ENCODE measurements at regions not wholly inside any gene's neighbourhood (a gene's known extent, or its start where the extent isn't known, plus 50 kb on each side); places are given as distances from the start of the nearest gene placed in this dataset.

DNA sequence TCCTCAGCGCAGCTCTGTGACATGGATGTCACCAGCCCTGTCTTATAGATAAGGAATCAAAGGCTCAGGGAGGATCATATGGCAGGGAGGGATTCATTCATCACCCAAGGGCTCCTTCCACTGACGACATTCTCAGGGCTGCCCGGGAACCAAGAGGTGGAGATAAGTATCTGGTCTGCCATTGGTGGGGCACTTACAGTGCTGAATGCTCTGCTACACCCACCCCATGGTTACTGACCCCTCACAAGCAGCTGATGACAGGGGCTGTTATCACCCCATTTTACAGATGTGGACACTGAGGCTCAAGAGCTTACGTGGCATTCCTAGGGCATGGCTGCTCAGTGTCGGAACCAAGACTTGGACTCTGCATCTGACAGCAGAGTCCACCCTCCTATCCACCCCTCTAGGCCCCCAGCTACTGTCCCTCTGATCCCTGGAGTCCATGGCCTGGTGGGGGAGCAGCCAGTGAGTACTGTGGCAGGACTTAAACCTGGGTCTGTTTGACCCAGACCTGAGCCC lies 155.1 kb downstream of the PTPRU start:
- Histone ChIP-seq H3K4me2 (no peak overlapping the region), H3K4me1 (ENCODE audit: low read depth, poor library complexity, severe bottlenecking) (no peaks in the 10 kb centered on the region), H2AFZ (ENCODE audit: low read depth) (no peak overlapping the region), H3K4me3 (IDR thresholded peaks at IDR 0.05; ENCODE audit: insufficient read depth, low read depth, low read length) (no peak overlapping the region), H3K27me3 (ENCODE audit: insufficient read depth, low read depth) (peaks cover 17% of the 10 kb centered on the region; the same call in 1 of the 2 replicates), H3K27ac (no peak overlapping the region), H3K79me2 (ENCODE audit: insufficient read depth, low read depth) (no peaks in the 10 kb centered on the region), H4K20me1 (ENCODE audit: insufficient read depth) (no peaks in the 10 kb centered on the region), H3K9ac (no peak overlapping the region), H3K36me3 (ENCODE audit: insufficient read depth) (no peaks in the 10 kb centered on the region)
- TF ChIP-seq, protein P1, sequence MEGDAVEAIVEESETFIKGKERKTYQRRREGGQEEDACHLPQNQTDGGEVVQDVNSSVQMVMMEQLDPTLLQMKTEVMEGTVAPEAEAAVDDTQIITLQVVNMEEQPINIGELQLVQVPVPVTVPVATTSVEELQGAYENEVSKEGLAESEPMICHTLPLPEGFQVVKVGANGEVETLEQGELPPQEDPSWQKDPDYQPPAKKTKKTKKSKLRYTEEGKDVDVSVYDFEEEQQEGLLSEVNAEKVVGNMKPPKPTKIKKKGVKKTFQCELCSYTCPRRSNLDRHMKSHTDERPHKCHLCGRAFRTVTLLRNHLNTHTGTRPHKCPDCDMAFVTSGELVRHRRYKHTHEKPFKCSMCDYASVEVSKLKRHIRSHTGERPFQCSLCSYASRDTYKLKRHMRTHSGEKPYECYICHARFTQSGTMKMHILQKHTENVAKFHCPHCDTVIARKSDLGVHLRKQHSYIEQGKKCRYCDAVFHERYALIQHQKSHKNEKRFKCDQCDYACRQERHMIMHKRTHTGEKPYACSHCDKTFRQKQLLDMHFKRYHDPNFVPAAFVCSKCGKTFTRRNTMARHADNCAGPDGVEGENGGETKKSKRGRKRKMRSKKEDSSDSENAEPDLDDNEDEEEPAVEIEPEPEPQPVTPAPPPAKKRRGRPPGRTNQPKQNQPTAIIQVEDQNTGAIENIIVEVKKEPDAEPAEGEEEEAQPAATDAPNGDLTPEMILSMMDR (conservative IDR thresholded peaks at IDR 0.05; ENCODE audit: low read depth, low read length) = no peak

DNA sequence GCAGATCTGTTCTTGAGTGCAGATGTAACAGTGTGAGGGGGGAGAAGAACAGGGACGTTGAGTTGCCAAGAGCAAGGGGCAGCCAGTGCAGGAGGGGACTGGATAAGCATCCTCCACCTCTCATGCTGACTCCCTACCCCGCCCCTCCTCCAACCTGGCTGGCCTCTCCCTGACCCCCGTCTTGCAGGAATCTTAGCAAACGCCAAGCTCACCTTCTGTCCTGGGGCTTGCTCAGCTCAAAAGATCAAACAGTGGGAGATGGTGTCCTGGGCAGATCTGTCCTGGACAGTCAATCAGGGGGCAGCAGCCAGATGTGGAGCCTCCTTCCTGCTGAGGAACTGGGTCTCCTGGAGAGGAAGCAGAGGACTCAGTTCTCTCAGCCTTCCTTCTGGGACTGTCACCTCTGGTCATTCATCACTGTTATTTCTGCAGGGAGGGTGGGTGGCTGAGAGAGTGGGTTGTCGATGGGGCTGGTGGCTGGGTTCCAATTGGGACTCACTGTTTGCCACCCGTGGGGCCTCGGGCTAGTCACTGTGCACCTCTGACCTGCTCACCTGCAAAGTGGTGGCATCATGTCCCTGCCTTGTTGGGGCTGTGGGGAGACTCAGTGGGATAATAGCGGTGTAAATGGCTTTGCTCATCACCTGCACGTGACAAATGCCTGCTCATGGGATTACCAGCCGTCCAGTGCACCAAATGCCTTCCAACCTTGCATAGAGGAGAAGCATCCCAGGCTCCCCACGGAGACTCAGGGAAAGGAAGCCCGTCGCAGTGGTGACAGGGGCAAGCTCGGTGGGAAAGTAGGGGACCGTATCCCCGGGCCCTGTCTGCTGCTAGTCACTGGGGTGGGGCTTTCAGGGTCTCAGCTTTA lies 154.4 kb downstream of the PTPRU start:
- Histone ChIP-seq H3K27ac (no peak overlapping the region), H3K4me2 (no peak overlapping the region), H3K36me3 (ENCODE audit: insufficient read depth) (no peaks in the 10 kb centered on the region), H3K4me1 (ENCODE audit: low read depth, poor library complexity, severe bottlenecking) (no peaks in the 10 kb centered on the region), H2AFZ (ENCODE audit: low read depth) (no peak overlapping the region), H3K9ac (no peak overlapping the region), H3K4me3 (IDR thresholded peaks at IDR 0.05; ENCODE audit: insufficient read depth, low read depth, low read length) (no peak overlapping the region), H3K27me3 (ENCODE audit: insufficient read depth, low read depth) (peaks cover 10% of the 10 kb centered on the region; the same call in 1 of the 2 replicates), H4K20me1 (ENCODE audit: insufficient read depth) (no peaks in the 10 kb centered on the region), H3K79me2 (ENCODE audit: insufficient read depth, low read depth) (no peaks in the 10 kb centered on the region)
- TF ChIP-seq, protein P1 (conservative IDR thresholded peaks at IDR 0.05; ENCODE audit: low read depth, low read length) = no peak

DNA sequence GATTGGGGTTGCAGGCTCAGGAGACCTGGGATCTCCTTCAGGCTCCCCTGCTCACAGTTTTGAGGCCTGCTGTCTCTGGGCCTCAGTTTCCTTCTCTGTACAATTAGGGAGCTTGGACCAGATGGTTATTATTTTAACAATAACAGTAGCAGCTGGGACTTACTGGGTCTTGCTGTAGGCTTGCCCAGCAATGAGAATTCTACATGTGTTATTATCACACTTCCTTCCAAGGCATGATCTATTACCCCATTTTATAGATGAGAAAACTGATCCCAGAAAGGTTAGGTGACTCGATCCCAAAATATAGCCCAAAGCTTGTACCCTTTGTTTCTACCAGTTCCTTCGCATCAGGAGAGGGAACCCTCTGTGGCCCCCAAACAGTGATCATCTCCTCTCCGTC lies 153.8 kb downstream of the PTPRU start:
- no peaks in the 10 kb centered on the region for H3K36me3 ChIP-seq (ENCODE audit: insufficient read depth)
- H2AFZ ChIP-seq (ENCODE audit: low read depth) = no peak overlapping the region
- no peaks in the 10 kb centered on the region for H3K4me1 ChIP-seq (ENCODE audit: low read depth, poor library complexity, severe bottlenecking)
- H3K4me2 ChIP-seq = no peak overlapping the region
- no peaks in the 10 kb centered on the region for H3K79me2 ChIP-seq (ENCODE audit: insufficient read depth, low read depth)
- no peak overlapping the region for H3K4me3 ChIP-seq (IDR thresholded peaks at IDR 0.05; ENCODE audit: insufficient read depth, low read depth, low read length)
- H3K27ac ChIP-seq = no peak overlapping the region
- peaks cover 6% of the 10 kb centered on the region; the same call in 1 of the 2 replicates for H3K27me3 ChIP-seq (ENCODE audit: insufficient read depth, low read depth)
- TF ChIP-seq, protein P1 (conservative IDR thresholded peaks at IDR 0.05; ENCODE audit: low read depth, low read length) = no peak
- H4K20me1 ChIP-seq (ENCODE audit: insufficient read depth) = no peaks in the 10 kb centered on the region
- no peak overlapping the region for H3K9ac ChIP-seq

DNA sequence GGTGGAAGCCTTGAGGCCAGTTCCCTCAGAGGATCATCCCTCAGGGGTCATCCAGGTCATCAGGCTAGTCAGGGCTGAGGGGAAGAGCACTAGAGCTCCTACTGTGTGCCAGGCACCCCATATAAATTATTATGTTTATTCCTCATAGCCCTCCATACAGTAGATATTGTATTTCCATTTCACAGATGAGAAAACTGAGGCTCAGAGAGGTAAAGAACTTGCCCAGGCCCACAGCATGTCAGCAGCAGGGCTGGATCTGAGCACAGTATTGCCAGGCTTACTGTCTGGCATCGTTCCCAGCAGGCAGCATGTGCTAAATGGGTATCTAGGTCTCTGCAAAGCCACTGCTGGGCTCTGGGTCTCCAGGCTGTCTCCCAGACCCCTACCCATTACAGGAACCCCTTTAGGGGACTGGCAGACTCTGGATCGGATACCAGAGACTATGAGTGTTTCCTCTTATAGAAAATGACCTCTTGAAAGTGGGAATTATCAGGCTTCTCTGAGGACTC lies 153.3 kb downstream of the PTPRU start:
- no peak overlapping the region for H2AFZ ChIP-seq (ENCODE audit: low read depth)
- no peaks in the 10 kb centered on the region for H3K4me1 ChIP-seq (ENCODE audit: low read depth, poor library complexity, severe bottlenecking)
- TF ChIP-seq, protein P1 (conservative IDR thresholded peaks at IDR 0.05; ENCODE audit: low read depth, low read length) = no peak
- no peak overlapping the region for H3K4me2 ChIP-seq
- no peak overlapping the region for H3K4me3 ChIP-seq (IDR thresholded peaks at IDR 0.05; ENCODE audit: insufficient read depth, low read depth, low read length)
- H3K36me3 ChIP-seq (ENCODE audit: insufficient read depth) = no peaks in the 10 kb centered on the region
- H3K79me2 ChIP-seq (ENCODE audit: insufficient read depth, low read depth) = no peaks in the 10 kb centered on the region
- H3K27me3 ChIP-seq (ENCODE audit: insufficient read depth, low read depth) = peaks cover 6% of the 10 kb centered on the region; the same call in 1 of the 2 replicates
- no peak overlapping the region for H3K9ac ChIP-seq
- H4K20me1 ChIP-seq (ENCODE audit: insufficient read depth) = no peaks in the 10 kb centered on the region
- no peak overlapping the region for H3K27ac ChIP-seq

Data from KMS-11 (cell line).